ENCODE measurements at regions not wholly inside any gene's neighbourhood (a gene's known extent, or its start where the extent isn't known, plus 50 kb on each side); places are given as distances from the start of the nearest gene placed in this dataset.

DNA sequence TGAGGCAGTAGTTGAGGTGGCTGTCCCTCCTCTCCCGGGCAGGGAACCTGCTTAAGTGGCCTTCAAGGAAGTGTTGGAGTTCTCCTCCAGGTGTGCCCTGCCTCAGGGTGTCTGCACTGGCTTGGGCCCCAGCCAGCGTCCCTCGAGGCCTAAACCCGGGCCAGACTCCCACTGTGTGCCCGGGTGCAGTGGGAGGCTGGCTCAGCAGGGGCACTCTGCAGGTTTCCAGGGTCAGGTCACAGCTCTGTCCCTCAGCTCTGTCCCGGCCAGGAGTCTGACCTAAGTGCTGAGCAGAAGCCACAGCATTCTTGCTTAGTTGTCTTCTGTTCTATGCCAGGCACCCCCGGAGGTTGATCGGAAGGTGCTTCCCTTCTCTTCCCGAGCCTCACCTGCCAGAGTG, 69.0 kb upstream of the OTOS start:
- DNase-seq (ENCODE audit: low spot score), result no peak

DNA sequence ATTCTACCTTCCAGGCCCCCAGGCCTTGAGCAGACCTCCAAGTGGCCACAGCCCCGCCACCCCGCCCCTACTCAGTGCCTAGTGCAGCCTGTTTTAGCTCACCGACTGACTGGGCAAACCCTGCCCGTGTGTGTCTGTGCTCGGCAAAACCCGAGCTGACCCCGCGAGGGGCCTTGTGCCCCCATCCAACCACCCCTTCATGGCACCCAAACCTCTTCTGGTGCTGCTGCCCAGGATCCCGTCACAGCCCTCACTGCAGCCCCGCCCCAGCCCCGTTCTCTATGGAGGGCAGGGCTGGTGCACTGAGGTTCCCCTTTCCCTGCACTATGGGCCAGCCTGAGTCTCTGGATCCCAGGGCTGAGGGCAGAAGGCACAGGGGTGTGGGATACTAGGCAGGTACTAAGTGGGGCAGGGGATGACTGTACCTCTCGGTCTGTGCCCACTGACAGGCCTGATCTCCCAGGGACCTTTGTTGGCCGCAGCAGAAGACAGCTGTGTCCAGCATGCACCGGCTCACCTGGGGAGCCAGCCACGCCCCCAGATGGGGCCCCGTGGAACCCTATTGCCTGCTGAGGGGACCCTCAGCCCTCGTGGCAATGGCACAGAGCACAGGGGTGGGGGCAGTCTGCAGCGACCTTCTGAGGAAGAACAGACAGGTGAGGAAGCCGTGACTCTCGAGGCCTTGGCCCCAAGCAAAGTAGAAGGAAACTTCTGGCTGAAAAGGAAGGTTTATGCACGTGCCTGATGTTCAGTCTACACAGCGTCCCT, 69.9 kb upstream of the OTOS start:
- DNase-seq (ENCODE audit: low spot score), result no peak

DNA sequence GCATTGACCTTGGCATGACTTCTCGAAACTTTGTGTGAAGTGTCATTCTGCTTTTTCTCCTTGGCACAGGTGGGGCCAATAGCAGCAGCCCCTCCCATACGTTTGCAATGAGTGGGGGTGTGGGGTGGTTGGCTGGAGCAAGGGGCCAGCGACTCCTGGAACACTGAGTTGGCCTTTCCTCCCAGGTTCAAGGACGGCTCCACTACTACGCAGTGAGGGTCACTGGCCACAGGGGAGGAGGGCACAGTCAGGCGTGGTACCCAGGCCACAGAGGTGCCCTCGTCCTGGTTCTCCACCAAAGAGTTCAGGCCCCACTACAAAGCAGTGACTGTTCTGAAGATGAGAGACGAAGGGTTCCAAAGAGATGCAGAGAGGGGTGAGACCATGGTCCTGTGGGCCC, 70.6 kb upstream of the OTOS start:
- no peak for DNase-seq (ENCODE audit: low spot score)

DNA sequence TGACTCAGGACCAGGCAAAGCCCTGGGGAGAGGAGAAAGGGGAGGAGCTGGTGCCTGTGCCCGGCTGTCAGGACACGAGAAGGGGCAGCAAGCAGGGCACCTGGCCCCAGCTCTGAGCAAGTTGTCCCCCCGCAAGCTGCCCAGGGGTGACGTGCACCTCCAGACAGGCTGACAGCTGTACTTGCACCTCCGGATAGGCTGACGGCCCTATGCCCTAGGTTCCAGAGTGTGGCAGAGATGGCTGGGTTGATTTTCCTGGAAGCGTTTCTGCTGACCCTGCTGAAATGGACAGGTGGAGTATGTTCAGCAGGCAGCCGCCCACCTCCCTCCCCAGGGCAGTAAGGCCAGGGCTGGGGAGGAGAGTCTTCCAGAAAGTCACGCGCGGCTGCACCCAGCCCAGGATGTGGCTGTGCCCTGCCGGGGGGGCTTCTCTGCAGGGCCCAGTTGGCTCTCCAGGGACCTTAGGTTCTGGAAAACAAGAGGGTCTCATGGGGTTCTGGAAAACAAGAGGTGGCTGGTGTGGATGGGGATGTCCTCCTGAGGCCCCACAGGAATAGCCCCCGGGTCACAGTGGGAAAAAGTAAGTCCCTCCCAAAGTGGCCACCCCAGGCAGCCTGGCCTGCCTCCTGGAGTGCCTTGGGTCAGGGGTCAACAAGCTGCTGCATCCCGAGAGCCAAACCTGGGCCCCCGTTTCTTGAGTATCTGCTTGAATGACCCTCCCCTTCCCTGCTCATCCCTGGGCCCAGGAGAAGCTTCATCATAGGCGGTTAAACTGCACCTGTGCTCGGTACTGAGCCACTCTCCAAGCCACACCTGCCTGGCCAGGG, 71.4 kb upstream of the OTOS start:
- DNase-seq (ENCODE audit: low spot score), result no peak

DNA sequence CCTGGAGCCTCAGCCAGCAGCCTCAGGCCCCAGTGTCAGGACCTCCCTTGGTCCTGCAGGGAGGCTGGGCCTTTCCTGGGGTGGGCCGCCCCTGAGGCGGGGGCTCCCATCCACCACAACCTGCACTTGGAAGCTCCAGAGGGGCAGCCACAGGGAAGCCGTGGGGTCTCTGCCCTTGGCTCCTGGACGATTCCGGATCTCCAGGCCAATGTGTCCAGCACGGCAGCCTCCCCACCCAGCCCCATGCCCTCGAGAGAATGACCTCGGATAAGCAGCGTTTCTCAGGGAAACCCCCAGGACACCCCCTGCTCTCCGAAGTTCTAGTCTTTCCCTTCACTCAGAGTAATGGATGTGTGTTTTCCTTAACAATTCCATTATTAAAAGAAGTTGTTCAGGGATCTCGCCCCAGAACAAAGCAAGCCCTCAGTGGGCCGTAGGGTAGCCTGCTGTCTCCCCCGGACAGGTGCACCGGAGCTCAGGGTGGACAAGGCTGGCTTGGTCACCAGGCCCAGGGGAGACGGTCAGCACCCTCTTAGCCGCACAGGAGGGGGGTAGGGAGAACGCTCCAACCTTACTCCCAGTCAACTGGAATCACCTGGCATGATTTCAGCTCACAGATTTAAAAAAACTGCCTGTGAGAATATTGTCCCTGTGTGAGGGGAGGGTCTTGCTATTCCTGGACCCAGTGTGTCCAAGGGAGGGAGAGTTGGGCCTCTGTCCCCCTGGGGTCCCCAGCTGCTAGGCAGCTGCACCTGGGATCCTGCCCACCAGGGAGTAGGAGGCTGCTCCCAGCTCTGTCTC, 72.2 kb upstream of the OTOS start:
- DNase-seq (ENCODE audit: low spot score), result no peak

DNA sequence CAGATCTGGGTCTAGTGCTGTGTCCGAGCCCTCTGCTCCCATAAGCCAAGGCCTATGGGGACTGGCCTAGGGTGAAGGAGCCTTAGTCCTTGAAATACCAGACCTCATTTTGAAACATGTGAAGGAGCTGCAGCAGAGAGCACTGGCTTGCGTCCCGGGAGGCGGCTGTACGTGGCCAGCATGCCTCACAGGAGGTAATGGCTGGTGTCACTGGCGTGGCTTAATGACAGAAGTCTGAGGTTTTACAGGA, 72.7 kb upstream of the OTOS start:
- DNase-seq (ENCODE audit: low spot score), result no peak

DNA sequence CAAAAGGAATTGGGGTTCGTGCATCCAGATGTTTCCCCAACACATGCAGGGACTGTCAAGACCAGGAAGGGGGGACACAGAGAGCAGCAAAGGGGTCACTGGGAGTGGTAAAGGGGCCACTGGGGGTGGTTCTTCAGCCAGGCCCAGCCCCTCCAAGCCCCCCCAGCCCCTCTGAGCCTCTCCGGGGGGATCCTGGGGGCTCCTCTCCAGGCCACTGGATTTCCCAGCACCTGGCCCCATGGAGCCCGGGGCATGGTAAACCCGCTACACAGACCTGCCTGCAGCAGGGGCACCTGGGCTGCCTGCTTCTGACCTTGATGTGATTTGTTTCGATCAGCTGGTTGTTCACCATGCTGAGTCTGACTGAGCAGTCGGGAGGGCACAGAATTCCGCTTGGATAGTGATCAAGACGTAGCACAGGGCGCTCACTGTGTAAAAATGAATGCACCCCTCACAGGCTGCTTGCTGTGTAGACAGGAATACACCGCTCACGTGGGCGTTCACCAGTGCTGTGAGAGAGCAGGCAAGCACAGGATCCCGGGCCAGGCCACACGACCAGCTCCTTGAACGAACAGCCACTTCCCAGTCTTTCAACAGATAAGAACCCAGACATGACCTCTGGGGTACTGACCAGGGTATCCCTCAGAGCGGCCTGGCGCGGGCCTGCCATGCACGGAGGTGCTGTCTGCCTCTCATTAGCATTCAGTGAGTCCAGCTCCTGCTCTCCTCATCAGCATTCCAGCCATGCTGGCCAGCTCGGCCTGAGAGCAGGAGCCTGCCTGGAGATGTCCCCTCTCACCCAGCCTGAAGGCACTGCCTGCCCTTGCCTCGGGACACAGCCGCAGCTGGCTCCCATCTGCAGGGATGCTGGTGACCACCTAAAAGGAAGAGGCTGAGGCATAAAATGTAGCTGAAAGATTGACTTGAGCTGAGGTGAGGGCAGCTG, 73.3 kb upstream of the OTOS start:
- no peak for DNase-seq (ENCODE audit: low spot score)

DNA sequence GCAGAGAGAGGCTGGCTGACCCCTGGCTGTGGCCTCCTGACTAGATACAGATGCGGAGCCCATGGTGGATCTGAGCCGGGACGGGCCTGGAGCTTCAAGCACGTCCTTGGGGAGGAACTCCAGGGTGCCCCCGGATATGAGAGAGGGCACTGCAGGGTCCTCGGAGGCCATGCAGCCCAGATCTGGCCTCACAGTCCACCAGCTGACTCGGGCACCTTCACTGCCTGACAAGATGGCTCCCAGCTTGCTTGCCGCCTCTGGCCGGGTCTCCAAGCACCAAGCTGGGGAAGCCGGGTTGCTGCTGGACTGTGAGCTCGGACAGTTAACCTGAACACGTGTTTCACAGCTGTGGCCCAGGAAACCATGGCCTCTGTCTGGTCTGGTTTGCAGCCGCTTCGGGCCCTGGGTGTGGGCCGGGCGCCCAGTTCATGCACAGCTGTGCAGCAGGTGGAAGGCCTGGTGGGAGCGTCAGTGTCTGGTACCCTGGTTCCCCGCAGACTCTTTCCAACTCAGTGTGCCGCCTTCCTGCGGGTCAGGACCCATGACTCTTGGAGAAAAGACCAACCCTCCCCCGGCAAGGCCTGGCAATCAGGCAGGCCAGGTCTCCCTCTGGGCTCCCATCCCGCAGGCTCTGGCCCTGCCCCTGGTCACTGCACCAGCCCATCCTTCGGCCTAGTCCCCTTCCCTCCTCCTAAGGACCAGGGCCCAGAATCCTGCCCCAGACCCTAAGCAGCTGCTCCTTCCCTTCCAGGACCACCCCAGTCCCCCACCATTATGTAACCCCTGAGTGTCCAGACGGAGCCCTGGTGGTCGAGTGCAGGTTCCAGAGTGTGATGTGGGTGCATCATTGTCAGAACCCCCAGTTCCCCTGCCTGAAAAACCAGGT, 74.6 kb upstream of the OTOS start:
- no peak for DNase-seq (ENCODE audit: low spot score)

DNA sequence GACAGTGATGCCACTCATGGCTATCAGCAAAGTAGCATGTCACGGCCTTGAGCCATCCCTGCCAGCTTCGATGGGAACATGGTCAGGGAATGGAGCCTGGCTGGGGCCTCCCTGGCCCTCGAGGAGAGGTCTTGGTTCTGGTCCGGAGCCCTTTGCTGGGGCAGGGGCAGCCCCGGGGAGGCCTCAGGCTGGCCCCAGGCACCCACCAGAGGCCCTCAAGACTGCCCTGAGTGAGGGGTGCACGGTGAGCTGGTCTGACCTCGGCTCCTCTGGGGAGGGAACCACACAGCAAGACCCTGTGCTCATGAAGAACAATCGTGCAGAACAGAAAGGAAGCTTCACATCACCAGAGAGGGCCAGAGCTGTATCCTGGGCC, 75.2 kb upstream of the OTOS start:
- DNase-seq (ENCODE audit: low spot score), result no peak

DNA sequence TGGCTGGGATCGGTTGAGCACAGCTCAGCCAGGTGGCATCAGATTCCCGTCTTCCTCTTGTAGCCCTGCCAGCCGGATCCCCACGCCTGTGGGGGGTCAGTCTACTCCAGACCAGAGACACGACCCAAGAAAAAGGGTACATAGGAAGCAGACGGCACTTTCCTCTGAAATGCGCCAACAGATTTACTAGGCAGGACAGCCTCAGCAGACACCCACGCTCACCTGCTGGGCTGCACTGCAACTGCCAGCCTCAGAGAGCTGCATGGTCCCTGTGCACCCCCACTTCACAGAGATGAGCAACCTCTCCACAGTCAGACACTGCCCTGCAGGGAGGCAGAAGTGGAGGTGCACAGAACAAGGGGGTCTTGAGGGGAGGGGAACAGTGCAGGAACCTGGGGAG, 75.7 kb upstream of the OTOS start:
- no peak for DNase-seq (ENCODE audit: low spot score)

DNA sequence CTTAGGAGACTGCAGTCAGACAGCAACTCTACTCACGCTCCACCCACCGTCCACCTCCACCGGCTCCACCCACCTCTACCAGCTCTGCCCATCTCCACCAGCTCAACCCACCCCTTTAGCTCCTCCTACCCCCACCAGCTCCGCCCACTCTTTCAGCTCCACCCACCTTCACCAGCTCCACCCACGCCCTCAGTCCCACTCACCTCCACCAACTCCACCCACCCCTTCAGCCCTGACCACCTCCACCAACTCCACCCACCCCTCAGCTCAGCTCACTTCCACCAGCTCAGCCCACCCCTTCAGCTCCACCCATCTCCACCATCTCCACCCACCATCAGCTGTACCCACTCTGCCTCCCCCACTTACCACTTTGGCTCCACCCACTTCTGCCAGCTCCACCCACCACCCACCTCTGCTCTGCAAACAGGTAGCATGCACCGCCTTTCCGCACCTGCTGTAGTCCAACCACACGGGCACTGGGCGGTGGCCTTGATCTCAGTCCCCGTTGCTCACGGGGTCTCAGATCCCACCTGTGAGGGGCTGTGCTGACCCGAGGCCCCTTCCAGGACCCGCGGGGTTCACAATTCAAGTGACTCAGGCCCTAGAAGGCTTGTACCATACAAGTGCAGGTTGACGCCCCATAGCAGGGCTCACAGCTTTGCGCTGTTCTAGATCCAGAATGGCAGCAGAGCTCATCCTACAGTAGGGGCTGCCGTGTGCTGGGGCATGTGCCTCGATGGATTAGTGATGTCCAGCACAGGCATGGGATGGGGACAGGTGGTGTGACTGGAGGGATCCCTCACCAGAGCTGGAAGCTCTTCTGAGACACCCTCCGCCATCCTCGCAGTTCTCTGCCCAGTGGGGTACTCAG, 77.2 kb upstream of the OTOS start:
- no peak for DNase-seq (ENCODE audit: low spot score)

DNA sequence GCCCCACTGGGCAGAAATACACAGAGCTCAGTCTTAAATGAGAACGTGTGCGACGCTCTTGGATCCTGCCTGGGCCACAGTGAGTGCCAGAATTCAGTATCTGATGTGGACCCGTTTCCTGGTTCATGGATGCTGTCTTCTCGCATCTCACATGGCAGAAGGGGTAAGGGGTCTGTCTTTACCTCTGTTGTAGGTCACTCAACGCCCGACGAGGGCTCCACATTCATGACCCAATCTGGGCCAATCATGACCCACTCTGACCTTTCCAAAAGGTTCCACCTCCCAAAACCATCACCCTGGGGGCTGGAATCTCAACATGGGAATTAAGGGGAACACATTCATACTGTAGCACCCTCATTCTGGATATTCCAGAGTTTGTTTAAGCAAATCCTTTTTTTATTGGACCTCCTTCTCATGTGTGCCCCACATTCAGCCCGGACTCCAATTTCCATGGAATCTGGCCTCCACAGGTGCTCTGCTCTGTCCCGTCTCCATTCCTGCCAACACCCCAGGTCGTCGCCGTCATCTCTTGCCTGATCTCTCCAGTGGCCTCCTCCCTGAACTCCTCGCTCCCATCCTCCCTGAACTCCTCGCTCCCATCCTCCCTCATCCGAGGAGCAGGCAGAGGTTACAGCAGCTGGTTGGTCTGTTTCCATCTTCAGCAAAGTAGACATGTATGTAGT, 78.9 kb upstream of the OTOS start:
- no peak for DNase-seq (ENCODE audit: low spot score)

DNA sequence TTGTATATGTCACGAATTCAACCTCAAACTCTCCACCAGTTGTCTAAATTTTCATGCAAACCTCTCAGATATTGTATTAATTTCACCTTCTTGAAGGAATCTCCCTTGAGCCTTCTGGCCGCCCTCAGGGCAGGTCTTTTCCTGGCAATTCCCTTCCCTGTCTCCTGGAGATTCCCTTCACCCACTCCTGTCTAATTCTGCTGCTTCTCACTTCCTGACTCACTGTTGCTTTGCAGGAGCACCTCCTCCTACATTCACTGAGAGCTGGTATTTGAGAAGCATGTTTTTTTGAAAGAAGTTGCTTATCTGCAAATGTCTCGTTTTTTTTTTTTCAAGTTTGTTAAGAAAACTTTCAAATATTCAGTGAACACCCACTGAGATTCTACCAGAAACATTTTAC, 79.9 kb upstream of the OTOS start:
- DNase-seq (ENCODE audit: low spot score), result no peak

DNA sequence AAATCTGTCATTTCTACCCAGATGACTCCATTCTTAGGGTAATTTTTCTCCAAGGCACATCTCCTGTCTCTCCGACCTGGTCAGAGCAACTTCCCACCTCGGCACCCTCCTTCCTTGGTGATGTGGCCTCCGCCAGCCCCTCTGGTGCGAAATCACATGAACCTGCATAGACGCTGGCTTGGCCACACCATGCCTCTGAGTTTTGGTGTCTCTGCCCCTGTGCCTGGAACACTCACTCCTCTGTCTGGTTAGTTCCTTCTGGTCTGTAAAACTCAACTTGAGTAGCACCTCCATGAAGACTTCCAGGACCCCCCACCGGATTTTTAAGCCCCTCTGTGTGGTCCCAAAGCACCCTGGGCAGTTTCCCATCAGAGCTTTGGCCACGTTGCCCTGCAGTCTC, 83.2 kb upstream of the OTOS start:
- no peak for DNase-seq (ENCODE audit: low spot score)

DNA sequence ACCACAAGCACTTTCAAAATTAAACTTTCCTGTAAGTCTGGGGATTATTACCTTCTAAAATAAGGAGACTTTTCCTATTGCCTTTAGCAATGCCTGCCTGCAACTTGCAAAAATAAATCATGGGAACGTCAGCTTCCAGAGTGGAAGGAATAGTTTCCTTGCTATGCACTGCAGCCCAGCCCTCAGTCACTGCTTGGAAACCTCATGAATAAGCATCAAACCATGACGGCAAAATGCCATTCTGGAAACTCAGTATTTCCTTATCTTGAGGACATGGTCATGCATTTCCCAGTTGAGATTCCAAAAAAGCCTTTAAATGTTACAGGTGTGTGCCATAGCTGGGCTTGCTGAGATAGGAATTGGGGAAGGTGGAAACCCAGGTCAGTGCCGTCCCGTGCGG, 84.2 kb upstream of the OTOS start:
- DNase-seq (ENCODE audit: low spot score), result no peak

DNA sequence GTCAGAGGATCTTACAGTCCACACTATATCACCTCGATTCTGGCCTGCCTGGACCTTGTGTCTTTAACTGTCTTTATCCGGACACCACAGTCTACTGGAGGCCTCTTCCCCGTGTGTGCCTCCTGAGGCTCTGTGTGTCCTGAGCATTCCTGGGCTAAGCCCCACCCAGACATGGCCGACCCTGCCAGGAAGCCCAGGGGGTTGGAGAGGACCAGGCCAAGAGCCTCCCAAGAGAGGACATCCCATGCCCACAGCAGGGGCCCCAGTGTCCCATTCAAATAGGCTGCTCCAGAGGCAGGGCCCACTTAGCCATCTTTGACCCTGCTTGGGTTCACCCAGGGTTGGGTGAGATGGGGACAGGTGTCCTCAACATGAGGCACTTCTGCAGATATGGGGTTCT, 84.7 kb upstream of the OTOS start:
- no peak for DNase-seq (ENCODE audit: low spot score)

DNA sequence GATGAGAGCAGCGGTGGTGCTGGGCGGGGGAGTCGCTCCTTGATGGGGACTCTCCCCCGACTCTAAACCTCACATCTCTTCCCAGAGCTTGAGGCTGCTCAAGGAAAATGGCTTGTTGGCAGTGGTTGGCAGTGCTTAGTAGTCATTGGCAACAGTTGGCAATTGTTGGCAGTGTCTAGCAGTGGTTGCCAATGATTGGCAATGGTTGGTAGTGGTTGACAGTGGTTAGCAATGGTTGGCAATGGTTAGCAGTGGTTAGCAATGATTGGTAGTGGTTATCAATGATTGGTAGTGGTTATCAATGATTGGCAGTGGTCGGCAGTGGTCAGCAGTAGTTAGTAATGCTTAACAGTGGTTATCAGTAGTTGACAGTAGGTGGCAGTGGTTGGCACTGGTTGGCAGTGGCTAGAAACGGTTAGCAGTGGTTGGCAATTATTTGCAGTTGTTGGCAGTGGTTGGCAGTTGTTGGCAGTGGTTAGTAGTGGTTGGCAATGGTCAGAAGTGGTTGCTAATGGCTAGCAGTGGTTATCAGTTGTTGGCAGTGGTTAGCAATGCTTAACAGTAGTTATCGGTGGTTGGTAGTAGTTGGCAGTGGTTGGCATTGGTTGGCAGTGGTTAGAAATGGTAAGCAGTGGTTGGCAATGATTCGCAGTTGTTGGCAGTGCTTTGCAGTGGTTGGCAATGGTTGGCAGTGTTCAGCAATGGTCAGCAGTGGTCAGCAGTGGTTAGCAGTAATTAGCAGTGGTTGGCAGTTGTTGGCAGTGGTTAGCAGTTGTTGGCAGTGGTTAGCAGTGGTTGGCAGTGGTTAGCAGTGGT, 85.4 kb upstream of the OTOS start:
- DNase-seq (ENCODE audit: low spot score), result no peak

DNA sequence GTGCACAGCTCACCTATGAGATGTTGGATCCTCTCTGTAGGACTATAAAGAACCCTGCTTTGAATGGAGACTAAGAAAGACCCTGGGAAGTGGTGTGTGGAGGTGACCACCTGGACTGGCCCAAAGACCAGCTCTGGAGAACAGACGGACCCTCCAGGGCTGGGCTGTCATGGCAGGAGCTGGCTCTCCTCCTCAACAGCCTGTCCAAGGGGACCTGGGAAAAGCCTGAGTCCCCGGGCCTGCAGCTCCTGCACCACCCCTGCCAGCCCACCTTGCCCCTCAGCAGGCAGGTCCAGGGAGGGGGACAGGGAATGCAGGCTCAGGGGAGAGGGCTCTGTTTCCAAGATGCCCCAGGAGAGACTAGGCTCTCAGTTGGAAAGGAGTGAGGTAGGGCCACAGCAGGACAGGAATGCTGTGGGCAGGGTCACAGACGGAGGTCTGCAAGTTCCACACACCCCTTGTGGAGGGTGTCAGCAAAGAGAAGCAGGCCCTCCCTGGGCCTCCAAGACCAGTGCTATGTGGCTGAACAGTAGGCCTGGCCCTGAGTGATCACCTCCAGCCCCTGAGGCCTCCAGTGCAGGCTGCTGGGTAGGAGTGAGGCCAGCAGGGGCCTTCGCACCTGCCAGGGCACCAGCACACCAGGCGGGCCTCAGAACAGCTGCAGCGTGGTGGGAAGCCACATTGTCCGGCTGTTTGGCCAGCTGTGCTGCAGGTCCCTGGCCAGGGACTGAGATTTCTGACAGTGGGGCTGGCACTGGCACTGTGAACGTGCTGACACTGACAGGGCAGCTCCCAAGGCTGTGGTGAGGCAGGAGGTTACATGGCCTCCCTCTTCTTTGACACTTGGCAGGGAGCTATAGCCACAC, 86.4 kb upstream of the OTOS start:
- DNase-seq (ENCODE audit: low spot score), result no peak
